ENCODE measurements at regions not wholly inside any gene's neighbourhood (a gene's known extent, or its start where the extent isn't known, plus 50 kb on each side); places are given as distances from the start of the nearest gene placed in this dataset.
"Not testable (repeated sequence)": the region's sequence is repeated elsewhere in the genome, so short reads cannot be mapped to it uniquely, and the experiment has no call there.

DNA sequence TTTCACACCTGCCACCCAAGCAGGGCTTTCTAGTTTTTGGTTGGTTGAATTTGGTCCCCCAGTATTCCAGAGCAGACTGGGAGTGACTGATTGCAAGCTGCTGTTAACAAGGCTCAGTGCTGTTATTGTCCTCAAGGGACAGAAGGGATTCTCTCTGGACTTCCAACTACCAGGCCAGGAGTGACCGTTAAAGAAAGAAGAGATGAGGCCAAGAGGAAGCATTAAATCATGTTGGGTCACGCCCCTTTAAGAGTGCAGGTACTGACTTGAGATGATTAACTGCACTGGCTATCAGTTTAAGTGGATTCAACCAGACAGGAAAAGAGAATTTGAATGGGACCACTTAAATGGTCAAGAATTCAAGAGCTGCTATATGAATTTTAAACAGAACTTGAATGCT lies 220.8 kb upstream of the PCSK5 start:
- FAIRE-seq (no peak), DNase-seq (ENCODE audit: insufficient read length, low spot score) (no peak)
- no peak for TF ChIP-seq POLR2A (IDR thresholded peaks at IDR 0.05; ENCODE audit: low read depth, low read length)

DNA sequence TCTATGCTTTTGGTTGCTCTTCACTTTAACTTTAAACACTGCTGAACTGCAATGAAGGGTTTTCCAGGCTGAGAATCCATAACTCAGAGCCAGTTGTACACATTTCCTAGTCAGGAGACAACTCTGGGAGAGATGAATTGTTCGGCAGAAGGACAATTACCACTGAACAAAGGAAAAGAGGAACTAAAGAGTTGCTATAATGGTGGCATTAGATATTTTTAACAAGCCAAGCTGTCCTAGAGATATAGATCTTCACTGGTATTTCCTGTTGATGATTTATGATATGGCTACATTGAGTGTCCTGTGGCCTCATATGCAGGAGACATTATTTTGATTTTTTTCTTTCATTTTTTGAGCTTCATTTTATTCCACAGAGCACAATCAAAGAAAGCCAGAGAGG lies 219.1 kb upstream of the PCSK5 start:
- no peak for TF ChIP-seq POLR2A (IDR thresholded peaks at IDR 0.05; ENCODE audit: low read depth, low read length)
- FAIRE-seq = no peak
- DNase-seq (ENCODE audit: insufficient read length, low spot score) = no peak

DNA sequence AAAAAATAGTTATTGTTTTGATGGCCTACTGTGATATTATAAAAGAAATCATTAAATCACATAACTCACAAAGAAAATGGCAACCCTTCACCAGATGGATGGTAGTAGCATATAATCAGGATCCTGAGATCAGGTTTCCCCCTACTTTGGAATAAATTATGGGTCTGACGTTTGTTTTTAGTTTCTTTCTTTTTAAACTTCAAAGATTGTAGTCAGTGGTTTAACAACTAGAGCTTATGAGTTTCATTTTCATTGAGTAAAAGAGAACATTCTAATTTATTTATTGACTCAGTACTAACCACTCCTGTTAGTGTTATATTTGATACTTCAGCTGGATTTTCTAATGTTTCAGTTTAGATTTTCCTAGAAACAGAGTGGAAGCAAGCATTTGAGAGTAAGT lies 218.0 kb upstream of the PCSK5 start:
- FAIRE-seq = no peak
- DNase-seq (ENCODE audit: insufficient read length, low spot score) = no peak
- no peak for TF ChIP-seq POLR2A (IDR thresholded peaks at IDR 0.05; ENCODE audit: low read depth, low read length)

DNA sequence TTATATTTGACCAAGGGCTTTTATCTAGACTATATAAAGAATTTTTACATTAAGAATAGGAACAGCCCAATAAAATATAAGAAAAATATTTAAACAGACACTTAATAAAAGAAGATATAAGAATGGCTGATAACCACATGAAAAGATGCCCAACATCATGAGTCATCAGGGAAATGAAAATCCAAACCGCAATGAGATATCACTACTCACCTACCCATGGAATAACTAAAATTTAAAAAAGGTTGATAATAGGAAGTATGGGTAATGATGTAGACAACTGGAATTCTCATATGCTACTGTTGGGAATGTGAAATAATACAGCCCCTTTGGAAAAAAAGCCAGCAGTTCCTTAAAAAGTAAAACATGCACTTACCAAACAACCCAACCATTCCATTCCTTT lies 206.9 kb upstream of the PCSK5 start:
- no peak for TF ChIP-seq POLR2A (IDR thresholded peaks at IDR 0.05; ENCODE audit: low read depth, low read length)
- DNase-seq (ENCODE audit: insufficient read length, low spot score) (no peak), FAIRE-seq (no peak)

DNA sequence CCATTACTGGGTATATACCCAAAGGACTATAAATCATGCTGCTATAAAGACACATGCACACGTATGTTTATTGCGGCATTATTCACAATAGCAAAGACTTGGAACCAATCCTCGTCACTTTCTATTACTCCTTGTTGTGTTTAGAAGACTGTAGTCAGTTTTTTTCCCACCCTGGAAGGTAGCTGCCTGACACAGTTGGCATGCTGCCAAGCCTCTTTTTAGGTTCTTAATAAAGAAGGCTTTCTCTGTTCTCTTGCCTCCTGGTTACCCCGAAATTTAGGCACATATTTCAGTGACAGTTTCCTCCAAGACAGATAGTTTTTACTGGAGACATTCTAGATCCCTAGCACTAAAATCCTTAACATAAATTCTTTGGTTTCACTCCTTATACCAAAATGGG lies 205.4 kb upstream of the PCSK5 start:
- TF ChIP-seq POLR2A (IDR thresholded peaks at IDR 0.05; ENCODE audit: low read depth, low read length) = no peak
- DNase-seq (ENCODE audit: insufficient read length, low spot score) (no peak), FAIRE-seq (no peak)

DNA sequence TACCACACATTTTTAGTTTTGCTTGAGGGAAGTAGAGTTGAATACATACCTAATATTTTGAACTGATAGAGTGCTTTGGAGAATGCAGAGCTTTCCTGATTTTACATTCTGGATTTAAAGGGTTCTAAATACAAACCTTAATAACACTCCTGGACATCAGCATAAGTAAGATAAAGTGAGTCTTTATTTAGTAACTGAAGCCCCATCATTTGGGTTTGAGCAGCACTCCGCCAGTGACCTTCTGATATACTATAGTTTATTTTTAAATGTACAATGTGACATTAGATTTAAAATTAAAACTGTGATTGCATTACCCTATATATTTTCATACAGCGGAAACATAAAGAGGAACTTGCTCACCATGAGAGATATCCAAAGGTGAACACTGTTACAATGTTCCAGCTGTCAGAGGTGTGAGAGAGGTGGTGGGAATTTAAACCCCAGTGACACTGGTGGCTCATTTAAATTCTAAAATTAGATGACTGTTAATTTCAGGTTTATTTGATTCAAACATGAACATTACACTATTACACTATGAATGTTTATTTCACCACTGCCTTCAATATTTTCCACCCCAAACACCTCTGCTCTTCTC lies 203.0 kb upstream of the PCSK5 start:
- DNase-seq (ENCODE audit: insufficient read length, low spot score) (no peak), FAIRE-seq (no peak)
- TF ChIP-seq POLR2A (IDR thresholded peaks at IDR 0.05; ENCODE audit: low read depth, low read length) = no peak

DNA sequence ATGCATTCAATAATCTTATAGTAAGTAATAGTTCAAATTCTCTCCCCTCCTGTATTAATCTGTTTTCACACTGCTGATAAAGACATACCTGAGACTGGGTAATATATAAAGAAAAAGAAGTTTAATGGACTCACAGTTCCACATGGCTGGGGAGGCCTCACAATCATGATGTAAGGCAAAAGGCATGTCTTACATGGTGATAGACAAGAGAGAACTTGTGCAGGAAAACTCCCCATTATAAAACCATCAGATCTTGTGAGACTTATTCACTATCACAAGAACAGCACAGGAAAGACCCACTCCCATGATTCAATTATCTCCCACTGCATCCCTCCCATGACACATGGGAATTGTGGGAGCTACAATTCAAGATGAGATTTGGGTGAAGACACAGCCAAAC lies 199.9 kb upstream of the PCSK5 start:
- FAIRE-seq = not testable (repeated sequence)

DNA sequence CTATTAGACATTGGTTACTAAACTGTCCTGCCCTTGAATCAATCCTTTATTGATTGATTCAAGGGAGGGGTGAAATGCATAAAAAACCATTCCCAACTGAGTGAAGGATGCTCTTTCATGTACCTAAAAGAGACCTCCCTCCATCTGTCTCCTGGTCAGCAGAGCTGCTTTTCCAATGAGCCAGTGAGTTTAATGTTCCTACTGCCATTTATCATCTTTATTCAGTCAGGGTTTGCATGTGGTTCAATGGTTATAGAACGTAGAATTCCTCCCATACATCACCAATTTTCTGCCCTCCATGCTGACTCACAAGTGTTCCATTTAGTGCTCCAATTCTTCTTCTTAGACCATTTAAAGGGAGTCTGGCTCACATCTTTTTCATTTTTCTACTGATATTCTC lies 199.1 kb upstream of the PCSK5 start:
- DNase-seq (ENCODE audit: insufficient read length, low spot score) (no peak), FAIRE-seq (no peak)
- TF ChIP-seq POLR2A (IDR thresholded peaks at IDR 0.05; ENCODE audit: low read depth, low read length) = no peak

More for the DNA sequence above, 199.9 kb upstream of the PCSK5 start:
- DNase-seq (ENCODE audit: insufficient read length, low spot score) = not testable (repeated sequence)

DNA sequence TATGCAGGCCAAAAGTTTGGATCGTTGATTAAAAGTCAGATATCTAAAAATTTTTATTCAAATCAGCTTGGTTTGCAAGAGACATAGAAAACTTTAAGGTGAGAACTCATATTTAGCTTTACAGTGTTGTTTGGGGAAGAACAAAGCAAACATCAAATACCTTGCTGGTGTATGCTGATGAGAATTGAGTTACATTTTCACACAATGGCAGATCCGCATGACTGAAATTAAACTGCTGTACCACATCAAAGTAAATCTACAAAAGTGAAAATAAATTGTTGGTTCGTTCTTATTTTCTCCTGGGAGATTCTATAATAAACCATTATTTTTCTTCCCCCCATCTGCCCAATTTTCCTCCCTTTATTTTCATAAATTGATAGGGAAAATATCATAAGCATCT lies 198.2 kb upstream of the PCSK5 start:
- FAIRE-seq = no peak
- no peak for DNase-seq (ENCODE audit: insufficient read length, low spot score)
- TF ChIP-seq POLR2A (IDR thresholded peaks at IDR 0.05; ENCODE audit: low read depth, low read length) = no peak

DNA sequence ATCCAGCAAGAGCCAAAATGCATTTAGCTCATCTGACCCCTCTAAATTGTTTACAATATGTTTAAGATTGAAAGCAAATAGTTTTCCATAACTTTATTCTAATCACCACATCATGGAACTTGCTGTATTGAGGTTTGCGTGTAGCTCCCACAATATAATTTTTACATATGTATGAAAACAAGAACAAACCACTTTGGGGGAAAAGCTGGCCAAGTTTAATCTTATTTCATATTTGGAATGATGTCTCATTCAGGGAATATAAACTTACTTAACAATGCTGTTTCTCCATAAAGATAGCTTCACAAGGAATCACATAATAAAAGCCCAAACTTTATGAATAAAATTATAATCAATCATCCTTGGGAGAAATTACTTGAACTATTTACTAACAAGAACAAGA lies 194.6 kb upstream of the PCSK5 start:
- no peak for FAIRE-seq
- DNase-seq (ENCODE audit: insufficient read length, low spot score) = no peak
- TF ChIP-seq POLR2A (IDR thresholded peaks at IDR 0.05; ENCODE audit: low read depth, low read length) = no peak

DNA sequence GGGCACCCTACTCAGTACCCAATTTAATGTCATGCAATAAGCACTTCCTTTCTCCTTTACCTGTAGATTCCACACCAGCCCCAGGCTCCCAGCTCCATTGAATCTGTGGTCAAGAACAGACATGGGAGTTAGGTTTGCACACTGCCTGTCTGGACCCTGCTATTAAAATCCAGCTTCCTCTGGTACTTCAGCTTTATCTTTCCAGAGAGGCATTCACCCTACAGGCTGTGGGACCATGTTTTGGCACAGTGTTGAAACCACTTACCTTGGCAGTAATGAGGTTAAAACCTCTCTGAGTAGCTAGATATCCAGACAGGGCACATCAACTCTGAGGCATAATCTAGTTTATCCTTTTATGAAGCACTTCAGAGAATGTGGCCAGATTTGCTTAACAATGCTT lies 191.5 kb upstream of the PCSK5 start:
- FAIRE-seq (no peak), DNase-seq (ENCODE audit: insufficient read length, low spot score) (no peak)
- TF ChIP-seq POLR2A (IDR thresholded peaks at IDR 0.05; ENCODE audit: low read depth, low read length) = no peak

DNA sequence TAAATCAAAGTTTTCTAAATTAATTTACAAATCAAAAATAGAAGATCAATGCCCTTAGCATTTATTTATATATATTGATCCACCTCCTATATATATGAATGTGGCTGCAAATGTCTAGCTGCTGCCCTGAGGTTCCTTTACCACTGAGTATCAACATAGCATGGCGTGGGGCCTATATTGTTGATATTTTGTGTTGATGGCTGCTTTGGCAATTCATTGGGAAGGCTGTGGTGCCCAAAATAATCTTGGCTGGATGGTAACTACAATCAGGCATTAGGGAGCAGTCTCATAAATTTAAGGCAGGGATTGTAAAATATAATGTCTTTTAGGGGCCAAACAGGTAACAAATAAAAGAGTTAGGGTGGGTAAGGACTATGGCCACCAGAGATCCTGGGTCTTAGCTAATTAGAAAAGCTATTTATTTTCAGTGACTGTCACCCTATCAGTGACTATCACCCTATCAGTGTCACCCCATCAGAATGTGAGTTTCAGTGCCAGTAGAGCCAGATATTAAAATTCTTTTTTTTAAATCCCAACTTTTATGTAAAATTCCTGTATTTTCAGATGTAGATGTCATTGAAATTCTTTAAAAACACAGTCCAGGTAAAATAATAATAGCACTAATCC lies 190.7 kb upstream of the PCSK5 start:
- FAIRE-seq (no peak), DNase-seq (ENCODE audit: insufficient read length, low spot score) (no peak)
- TF ChIP-seq POLR2A (IDR thresholded peaks at IDR 0.05; ENCODE audit: low read depth, low read length) = no peak

DNA sequence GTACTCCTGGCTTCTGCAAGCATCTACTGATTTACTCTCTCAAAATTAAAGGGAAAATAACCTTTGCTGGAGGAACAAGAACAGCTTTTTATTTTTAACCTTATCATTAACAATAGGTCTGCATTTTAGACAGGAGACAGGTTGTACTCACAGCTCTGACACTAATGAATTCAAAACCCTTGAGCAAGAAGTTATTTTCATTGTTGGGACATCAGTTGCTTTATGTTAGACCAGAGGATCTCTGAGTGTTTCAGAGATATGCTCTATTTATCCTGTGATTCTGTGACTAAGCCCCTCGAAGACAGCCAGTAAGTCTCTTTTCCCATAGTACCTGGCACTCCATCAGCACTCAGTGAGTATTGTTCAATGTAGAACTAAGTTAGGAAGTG lies 190.2 kb upstream of the PCSK5 start:
- no peak for TF ChIP-seq POLR2A (IDR thresholded peaks at IDR 0.05; ENCODE audit: low read depth, low read length)
- DNase-seq (ENCODE audit: insufficient read length, low spot score) = no peak
- no peak for FAIRE-seq

DNA sequence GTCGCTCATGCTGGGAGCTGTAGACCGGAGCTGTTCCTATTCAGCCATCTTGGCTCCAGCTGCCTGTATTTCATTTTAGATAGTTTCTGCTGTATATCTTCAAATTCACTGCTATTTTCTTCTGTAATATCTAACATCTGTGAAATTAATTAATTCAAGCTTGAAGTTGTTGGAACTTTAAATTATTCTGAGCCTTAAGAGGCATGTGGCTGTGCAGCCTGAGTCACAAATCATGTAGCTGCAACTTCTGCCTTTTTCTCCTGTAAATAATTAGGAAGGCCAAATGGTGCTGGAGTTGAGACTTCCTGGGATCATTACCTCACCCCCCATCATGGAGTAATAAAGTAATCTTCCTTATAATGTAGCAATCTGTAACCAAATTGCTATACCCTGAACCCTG lies 183.3 kb upstream of the PCSK5 start:
- no peak for FAIRE-seq
- no peak for DNase-seq (ENCODE audit: insufficient read length, low spot score)
- TF ChIP-seq POLR2A (IDR thresholded peaks at IDR 0.05; ENCODE audit: low read depth, low read length) = no peak

DNA sequence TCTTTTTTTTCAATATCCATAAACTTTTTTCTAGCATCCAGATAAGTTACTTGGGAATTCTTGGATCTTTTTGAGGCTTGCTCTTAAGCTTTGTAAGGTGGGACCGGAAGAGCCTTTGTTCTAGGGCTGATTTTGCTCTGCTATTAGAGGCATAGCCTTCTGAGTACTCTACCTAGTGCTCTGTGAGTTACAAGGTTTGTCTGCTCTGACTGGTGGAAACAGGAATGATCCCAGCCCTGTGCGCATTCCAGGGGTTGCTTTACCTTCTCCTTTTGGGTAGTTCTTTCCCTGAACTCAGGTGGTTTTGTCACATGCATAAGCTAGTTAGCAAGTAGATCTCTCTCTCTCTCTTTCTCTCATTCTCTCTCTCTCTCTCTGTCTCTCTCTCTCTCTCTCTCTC lies 180.8 kb upstream of the PCSK5 start:
- DNase-seq (ENCODE audit: insufficient read length, low spot score) = no peak
- TF ChIP-seq POLR2A (IDR thresholded peaks at IDR 0.05; ENCODE audit: low read depth, low read length) = no peak
- no peak for FAIRE-seq

DNA sequence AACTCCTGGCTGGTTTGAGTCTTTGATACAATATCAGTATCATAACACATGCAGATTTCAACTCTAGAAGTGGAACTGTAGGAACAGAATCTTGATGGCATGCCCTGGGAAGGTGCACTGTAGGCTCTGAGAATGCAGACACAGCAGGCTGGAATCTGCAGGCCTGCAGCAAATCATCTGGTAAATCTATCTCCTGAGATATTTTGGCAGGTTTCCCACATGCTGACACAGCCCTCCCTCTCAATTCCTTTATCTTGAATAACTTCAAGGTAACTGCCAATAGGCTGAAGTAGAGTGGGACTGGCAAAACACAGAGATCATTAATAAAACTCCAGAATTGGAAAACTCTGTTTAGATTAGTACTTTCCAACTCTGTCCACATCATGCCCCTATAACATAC lies 177.8 kb upstream of the PCSK5 start:
- TF ChIP-seq POLR2A (IDR thresholded peaks at IDR 0.05; ENCODE audit: low read depth, low read length) = no peak
- DNase-seq (ENCODE audit: insufficient read length, low spot score) = no peak
- FAIRE-seq = no peak
